ENCODE measurements at regions not wholly inside any gene's neighbourhood (a gene's known extent, or its start where the extent isn't known, plus 50 kb on each side); places are given as distances from the start of the nearest gene placed in this dataset.

- TF ChIP-seq CTCF (IDR thresholded peaks at IDR 0.05) (no peak), POLR2A (IDR thresholded peaks at IDR 0.05) (no peak)
These were observed 169.5 kb upstream of the NTF3 start for GRCh38 chr12:5262450-5262849.
